ENCODE measurements at regions not wholly inside any gene's neighbourhood (a gene's known extent, or its start where the extent isn't known, plus 50 kb on each side); places are given as distances from the start of the nearest gene placed in this dataset.

DNA sequence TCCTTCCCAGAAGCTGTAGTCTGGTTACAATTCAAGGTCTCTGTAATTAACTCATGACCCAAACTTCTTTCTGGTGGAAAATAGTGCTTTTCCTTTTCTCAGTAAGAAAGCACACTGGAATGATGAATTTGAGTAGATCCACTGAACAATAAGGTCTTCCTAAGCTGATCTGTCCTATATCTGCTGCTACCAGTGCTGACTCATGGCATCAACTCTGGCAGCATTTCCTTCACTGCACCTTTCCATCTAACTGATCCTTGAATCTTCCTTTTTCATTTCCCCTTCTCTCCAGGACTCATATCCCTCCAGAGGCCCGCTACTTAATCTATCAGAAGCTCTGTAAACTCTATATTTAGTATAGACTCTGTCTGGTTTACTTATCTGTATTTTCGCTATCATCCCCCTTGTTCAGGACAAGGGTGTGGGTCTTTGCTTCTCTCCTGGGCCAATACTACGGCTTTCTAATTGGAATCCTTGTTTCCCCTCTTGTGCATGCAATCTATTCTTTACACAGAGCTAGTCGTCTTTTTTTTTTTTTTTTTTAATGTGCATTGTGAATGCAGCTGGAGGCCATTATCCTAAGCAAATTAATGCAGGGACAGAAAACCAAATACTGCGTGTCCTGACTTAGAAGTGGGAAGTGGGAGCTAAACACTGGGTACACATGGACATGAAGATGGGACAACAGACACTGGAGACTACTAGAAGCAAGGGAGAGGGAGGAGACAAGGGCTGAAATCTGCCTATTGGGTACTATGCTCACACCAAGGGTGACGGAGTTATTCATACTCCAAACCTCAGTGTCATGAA lies 192.2 kb upstream of the RPS23 start:
- H3K9ac ChIP-seq (ENCODE audit: control insufficient read depth, insufficient read depth, low read length): no peak overlapping the region
- TF ChIP-seq FOXM1 (IDR thresholded peaks at IDR 0.05; ENCODE audit: low read depth, low read length): no peak
- TF ChIP-seq, protein P1, sequence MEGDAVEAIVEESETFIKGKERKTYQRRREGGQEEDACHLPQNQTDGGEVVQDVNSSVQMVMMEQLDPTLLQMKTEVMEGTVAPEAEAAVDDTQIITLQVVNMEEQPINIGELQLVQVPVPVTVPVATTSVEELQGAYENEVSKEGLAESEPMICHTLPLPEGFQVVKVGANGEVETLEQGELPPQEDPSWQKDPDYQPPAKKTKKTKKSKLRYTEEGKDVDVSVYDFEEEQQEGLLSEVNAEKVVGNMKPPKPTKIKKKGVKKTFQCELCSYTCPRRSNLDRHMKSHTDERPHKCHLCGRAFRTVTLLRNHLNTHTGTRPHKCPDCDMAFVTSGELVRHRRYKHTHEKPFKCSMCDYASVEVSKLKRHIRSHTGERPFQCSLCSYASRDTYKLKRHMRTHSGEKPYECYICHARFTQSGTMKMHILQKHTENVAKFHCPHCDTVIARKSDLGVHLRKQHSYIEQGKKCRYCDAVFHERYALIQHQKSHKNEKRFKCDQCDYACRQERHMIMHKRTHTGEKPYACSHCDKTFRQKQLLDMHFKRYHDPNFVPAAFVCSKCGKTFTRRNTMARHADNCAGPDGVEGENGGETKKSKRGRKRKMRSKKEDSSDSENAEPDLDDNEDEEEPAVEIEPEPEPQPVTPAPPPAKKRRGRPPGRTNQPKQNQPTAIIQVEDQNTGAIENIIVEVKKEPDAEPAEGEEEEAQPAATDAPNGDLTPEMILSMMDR (IDR thresholded peaks at IDR 0.05 in 2 of 3, conservative IDR thresholded peaks at IDR 0.05 in 1 of 3; ENCODE audit: control insufficient read depth in 2 of 3, extremely low read depth in 1 of 3, insufficient read depth in 1 of 3, low read depth in 3 of 3, low read length in 3 of 3): no peak
- no peak for TF ChIP-seq SPI1 (IDR thresholded peaks at IDR 0.05; ENCODE audit: borderline replicate concordance, insufficient read depth, low read depth, low read length)
- TF ChIP-seq ETV6 (conservative IDR thresholded peaks at IDR 0.05 in 1 of 2, IDR thresholded peaks at IDR 0.05 in 1 of 2; ENCODE audit: borderline replicate concordance in 1 of 2, low read depth in 1 of 2): no peak
- TF ChIP-seq CHD4 (IDR thresholded peaks at IDR 0.05): no peak
- TF ChIP-seq, protein P2, sequence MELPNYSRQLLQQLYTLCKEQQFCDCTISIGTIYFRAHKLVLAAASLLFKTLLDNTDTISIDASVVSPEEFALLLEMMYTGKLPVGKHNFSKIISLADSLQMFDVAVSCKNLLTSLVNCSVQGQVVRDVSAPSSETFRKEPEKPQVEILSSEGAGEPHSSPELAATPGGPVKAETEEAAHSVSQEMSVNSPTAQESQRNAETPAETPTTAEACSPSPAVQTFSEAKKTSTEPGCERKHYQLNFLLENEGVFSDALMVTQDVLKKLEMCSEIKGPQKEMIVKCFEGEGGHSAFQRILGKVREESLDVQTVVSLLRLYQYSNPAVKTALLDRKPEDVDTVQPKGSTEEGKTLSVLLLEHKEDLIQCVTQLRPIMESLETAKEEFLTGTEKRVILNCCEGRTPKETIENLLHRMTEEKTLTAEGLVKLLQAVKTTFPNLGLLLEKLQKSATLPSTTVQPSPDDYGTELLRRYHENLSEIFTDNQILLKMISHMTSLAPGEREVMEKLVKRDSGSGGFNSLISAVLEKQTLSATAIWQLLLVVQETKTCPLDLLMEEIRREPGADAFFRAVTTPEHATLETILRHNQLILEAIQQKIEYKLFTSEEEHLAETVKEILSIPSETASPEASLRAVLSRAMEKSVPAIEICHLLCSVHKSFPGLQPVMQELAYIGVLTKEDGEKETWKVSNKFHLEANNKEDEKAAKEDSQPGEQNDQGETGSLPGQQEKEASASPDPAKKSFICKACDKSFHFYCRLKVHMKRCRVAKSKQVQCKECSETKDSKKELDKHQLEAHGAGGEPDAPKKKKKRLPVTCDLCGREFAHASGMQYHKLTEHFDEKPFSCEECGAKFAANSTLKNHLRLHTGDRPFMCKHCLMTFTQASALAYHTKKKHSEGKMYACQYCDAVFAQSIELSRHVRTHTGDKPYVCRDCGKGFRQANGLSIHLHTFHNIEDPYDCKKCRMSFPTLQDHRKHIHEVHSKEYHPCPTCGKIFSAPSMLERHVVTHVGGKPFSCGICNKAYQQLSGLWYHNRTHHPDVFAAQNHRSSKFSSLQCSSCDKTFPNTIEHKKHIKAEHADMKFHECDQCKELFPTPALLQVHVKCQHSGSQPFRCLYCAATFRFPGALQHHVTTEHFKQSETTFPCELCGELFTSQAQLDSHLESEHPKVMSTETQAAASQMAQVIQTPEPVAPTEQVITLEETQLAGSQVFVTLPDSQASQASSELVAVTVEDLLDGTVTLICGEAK (IDR thresholded peaks at IDR 0.05; ENCODE audit: borderline replicate concordance): no peak
- no peak for TF ChIP-seq SREBF2 (IDR thresholded peaks at IDR 0.05; ENCODE audit: low read length)
- TF ChIP-seq, protein P3, sequence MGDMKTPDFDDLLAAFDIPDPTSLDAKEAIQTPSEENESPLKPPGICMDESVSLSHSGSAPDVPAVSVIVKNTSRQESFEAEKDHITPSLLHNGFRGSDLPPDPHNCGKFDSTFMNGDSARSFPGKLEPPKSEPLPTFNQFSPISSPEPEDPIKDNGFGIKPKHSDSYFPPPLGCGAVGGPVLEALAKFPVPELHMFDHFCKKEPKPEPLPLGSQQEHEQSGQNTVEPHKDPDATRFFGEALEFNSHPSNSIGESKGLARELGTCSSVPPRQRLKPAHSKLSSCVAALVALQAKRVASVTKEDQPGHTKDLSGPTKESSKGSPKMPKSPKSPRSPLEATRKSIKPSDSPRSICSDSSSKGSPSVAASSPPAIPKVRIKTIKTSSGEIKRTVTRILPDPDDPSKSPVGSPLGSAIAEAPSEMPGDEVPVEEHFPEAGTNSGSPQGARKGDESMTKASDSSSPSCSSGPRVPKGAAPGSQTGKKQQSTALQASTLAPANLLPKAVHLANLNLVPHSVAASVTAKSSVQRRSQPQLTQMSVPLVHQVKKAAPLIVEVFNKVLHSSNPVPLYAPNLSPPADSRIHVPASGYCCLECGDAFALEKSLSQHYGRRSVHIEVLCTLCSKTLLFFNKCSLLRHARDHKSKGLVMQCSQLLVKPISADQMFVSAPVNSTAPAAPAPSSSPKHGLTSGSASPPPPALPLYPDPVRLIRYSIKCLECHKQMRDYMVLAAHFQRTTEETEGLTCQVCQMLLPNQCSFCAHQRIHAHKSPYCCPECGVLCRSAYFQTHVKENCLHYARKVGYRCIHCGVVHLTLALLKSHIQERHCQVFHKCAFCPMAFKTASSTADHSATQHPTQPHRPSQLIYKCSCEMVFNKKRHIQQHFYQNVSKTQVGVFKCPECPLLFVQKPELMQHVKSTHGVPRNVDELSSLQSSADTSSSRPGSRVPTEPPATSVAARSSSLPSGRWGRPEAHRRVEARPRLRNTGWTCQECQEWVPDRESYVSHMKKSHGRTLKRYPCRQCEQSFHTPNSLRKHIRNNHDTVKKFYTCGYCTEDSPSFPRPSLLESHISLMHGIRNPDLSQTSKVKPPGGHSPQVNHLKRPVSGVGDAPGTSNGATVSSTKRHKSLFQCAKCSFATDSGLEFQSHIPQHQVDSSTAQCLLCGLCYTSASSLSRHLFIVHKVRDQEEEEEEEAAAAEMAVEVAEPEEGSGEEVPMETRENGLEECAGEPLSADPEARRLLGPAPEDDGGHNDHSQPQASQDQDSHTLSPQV (IDR thresholded peaks at IDR 0.05): no peak
- no peak for TF ChIP-seq ZNF207 (IDR thresholded peaks at IDR 0.05; ENCODE audit: borderline replicate concordance)
- TF ChIP-seq, protein P4, sequence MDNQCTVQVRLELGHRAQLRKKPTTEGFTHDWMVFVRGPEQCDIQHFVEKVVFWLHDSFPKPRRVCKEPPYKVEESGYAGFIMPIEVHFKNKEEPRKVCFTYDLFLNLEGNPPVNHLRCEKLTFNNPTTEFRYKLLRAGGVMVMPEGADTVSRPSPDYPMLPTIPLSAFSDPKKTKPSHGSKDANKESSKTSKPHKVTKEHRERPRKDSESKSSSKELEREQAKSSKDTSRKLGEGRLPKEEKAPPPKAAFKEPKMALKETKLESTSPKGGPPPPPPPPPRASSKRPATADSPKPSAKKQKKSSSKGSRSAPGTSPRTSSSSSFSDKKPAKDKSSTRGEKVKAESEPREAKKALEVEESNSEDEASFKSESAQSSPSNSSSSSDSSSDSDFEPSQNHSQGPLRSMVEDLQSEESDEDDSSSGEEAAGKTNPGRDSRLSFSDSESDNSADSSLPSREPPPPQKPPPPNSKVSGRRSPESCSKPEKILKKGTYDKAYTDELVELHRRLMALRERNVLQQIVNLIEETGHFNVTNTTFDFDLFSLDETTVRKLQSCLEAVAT (IDR thresholded peaks at IDR 0.05): no peak

More for the DNA sequence above, 192.2 kb upstream of the RPS23 start:
- no peak overlapping the region for H3K4me2 ChIP-seq (ENCODE audit: control insufficient read depth, insufficient read depth)
- ChIA-PET RAD21 (ENCODE audit: unreplicated experiment) (interaction anchor here (0.7 kb wide), 1 partner anchor 266 kb away, joined by 3 read pairs; no protein-coding TSS in a partner anchor), POLR2A (interaction anchor here (0.6 kb wide), 1 partner anchor 29 kb away, joined by 3 read pairs; no protein-coding TSS in a partner anchor), CTCF (interaction anchor here (0.9 kb wide), 1 partner anchor 24 kb away, joined by 3 read pairs; no protein-coding TSS in a partner anchor), SMC1A (ENCODE audit: uncharacterized antibody, unreplicated experiment) (interaction anchor here (1.1 kb wide), 1 partner anchor 14 kb away, joined by 3 read pairs; no protein-coding TSS in a partner anchor)
- 42% methylated on average over 6 of the region's 6 CpGs for WGBS (ENCODE audit: insufficient coverage, insufficient replicate concordance, low lambda C conversion rate, missing lambda C conversion rate)
- ATAC-seq: no peak
- intact Hi-C loops (cut with micrococcal nuclease; ENCODE audit: unreplicated experiment) (no loop called here), in situ Hi-C loops (cut with MboI) (no loop called here)
- H3K27ac ChIP-seq (ENCODE audit: control insufficient read depth, insufficient read depth): no peak overlapping the region
- no peaks in the 10 kb centered on the region for H3K27me3 ChIP-seq (replicated peaks in 1 of 2; ENCODE audit: control insufficient read depth in 2 of 2, insufficient read depth in 2 of 2, low read length in 1 of 2)
- no peaks in the 10 kb centered on the region for H3K36me3 ChIP-seq (ENCODE audit: control insufficient read depth in 2 of 2, insufficient read depth in 2 of 2, low read length in 1 of 2)
- FAIRE-seq: no peak
- no peaks in the 10 kb centered on the region for H3K9me3 ChIP-seq (replicated peaks; ENCODE audit: control insufficient read depth, insufficient read depth, low read length)
- no peaks in the 10 kb centered on the region for H4K20me1 ChIP-seq (ENCODE audit: control insufficient read depth, insufficient read depth)
- H3K4me1 ChIP-seq (ENCODE audit: control insufficient read depth, insufficient read depth, low read length): no peaks in the 10 kb centered on the region
- H3K4me3 ChIP-seq: no peak overlapping the region
- no TSS peak for BruUV-seq (replicated peaks)
- no peak for DNase-seq (ENCODE audit: low read depth, low spot score)
- H2AFZ ChIP-seq (ENCODE audit: control insufficient read depth, low read depth, low read length): no peak overlapping the region
- no peaks in the 10 kb centered on the region for H3K79me2 ChIP-seq (ENCODE audit: control insufficient read depth, insufficient read depth, low read length)

All from GM12878 (cell line).